IMR-90 (cell line): ENCODE measurements at regions not wholly inside any gene's neighbourhood (a gene's known extent, or its start where the extent isn't known, plus 50 kb on each side); places are given as distances from the start of the nearest gene placed in this dataset.

Experiments used
- ATAC-seq: fragments of 200-7000 bp; cut with Tn5 transposase; 2 replicates; pipeline ENCODE4 v1.9.1; 2020; ENCODE audit warnings: low read depth, mild to moderate bottlenecking, moderate library complexity
- BruUV-seq: library from RNA; stranded (reverse); fragments of 400-500 nt; replicated peaks from 2 replicates; lab custom pipeline; 2021; lab: Mats Ljungman, UMichigan
- CTCF ChIA-PET: fragments of 300-600 bp; formaldehyde crosslinking; extraction: SDS; loops from one replicate; lab custom pipeline; 2021; ENCODE audit warnings: antibody characterized with exemption; lab: Yijun Ruan, JAX
- POLR2A ChIA-PET: fragments of 300-600 bp; sonication (Branson Sonifier 250); formaldehyde crosslinking; loops from one replicate; lab custom pipeline; 2022; ENCODE audit warnings: antibody characterized with exemption; ENCODE audit not compliant: unreplicated experiment; lab: Charles Lee
- DNase-seq: peaks from one replicate; pipeline ENCODE4 v3.0.0; 2013
- H2AFZ ChIP-seq: replicated peaks from 2 replicates; pipeline ENCODE3; 2013; ENCODE audit warnings: low read length, mild to moderate bottlenecking; ENCODE audit not compliant: poor library complexity
- H2AK5ac ChIP-seq: 2 replicates; pipeline ENCODE4 v1.6.1; 2013; ENCODE audit warnings: low read depth, low read length, inconsistent platforms
- H2AK9ac ChIP-seq: replicated peaks from 2 replicates; pipeline ENCODE3; 2013; ENCODE audit warnings: mild to moderate bottlenecking, low read depth, low read length, moderate library complexity; ENCODE audit not compliant: poor library complexity
- H2BK120ac ChIP-seq: 2 replicates; pipeline ENCODE4 v1.6.1; 2013; ENCODE audit warnings: low read depth, low read length, inconsistent platforms
- H2BK15ac ChIP-seq: 3 replicates; pipeline ENCODE4 v1.6.1; 2013; ENCODE audit warnings: low read depth, low read length, inconsistent platforms
- H2BK20ac ChIP-seq: 2 replicates; pipeline ENCODE4 v1.6.1; 2013; ENCODE audit warnings: low read depth, mild to moderate bottlenecking, inconsistent platforms, low read length, moderate library complexity
- H2BK5ac ChIP-seq: 2 replicates; pipeline ENCODE4 v1.6.1; 2013; ENCODE audit warnings: mild to moderate bottlenecking, low read depth, low read length, inconsistent platforms; ENCODE audit not compliant: poor library complexity, severe bottlenecking
- H3K14ac ChIP-seq: replicated peaks from 2 replicates; pipeline ENCODE4 v1.6.1; 2013; ENCODE audit warnings: low read depth, low read length, inconsistent platforms
- H3K18ac ChIP-seq: 2 replicates; pipeline ENCODE4 v1.6.1; 2013; ENCODE audit warnings: low read depth, low read length, control low read depth
- H3K23ac ChIP-seq: 2 replicates; pipeline ENCODE4 v1.6.1; 2013; ENCODE audit warnings: low read depth, low read length, inconsistent platforms
- H3K27ac ChIP-seq: 2 replicates; pipeline ENCODE4 v1.5.1; 2013; ENCODE audit warnings: mild to moderate bottlenecking, control low read depth, low read length; ENCODE audit not compliant: insufficient read depth
- H3K27me3 ChIP-seq: 2 replicates; pipeline ENCODE4 v1.6.1; 2013; ENCODE audit warnings: low read length; ENCODE audit not compliant: control insufficient read depth, insufficient read depth
- H3K36me3 ChIP-seq: 2 replicates; pipeline ENCODE4 v1.6.1; 2013; ENCODE audit warnings: low read length, mixed read lengths; ENCODE audit not compliant: control insufficient read depth, insufficient read depth
- H3K4ac ChIP-seq: 2 replicates; pipeline ENCODE4 v1.6.1; 2013; ENCODE audit warnings: low read depth, low read length, inconsistent platforms
- H3K4me1 ChIP-seq: 2 replicates; pipeline ENCODE4 v1.6.1; 2013; ENCODE audit warnings: low read length, mixed read lengths; ENCODE audit not compliant: control insufficient read depth, insufficient read depth
- H3K4me2 ChIP-seq: 2 replicates; pipeline ENCODE4 v1.6.1; 2013; ENCODE audit warnings: low read depth, mild to moderate bottlenecking, control low read depth, low read length, moderate library complexity
- H3K4me3 ChIP-seq: 2 replicates; pipeline ENCODE4 v1.5.1; 2013; ENCODE audit warnings: low read depth, mild to moderate bottlenecking, control low read depth, low read length, moderate library complexity; ENCODE audit not compliant: insufficient read depth
- H3K56ac ChIP-seq: 2 replicates; pipeline ENCODE4 v1.6.1; 2013; ENCODE audit warnings: low read length, inconsistent platforms; ENCODE audit not compliant: insufficient read depth; ENCODE audit errors: extremely low read depth
- H3K79me1 ChIP-seq, 2 experiments: 2 replicates each; pipeline ENCODE4 v1.6.1; 2013; ENCODE audit warnings: low read length in 2 of 2, inconsistent platforms in 1 of 2, low read depth in 1 of 2
- H3K9ac ChIP-seq: 2 replicates; pipeline ENCODE4 v1.6.1; 2013; ENCODE audit warnings: low read depth, low read length, control low read depth
- H3K9me1 ChIP-seq: 2 replicates; pipeline ENCODE4 v1.6.1; 2013; ENCODE audit warnings: low read length, inconsistent platforms; ENCODE audit not compliant: insufficient read depth
- H3K9me3 ChIP-seq: 2 replicates; pipeline ENCODE4 v1.6.1; 2013; ENCODE audit warnings: low read length; ENCODE audit not compliant: control insufficient read depth, insufficient read depth
- H4K20me1 ChIP-seq: 2 replicates; pipeline ENCODE4 v1.6.1; 2013; ENCODE audit warnings: low read length, inconsistent platforms; ENCODE audit not compliant: insufficient read depth
- H4K5ac ChIP-seq: 2 replicates; pipeline ENCODE4 v1.6.1; 2013; ENCODE audit warnings: mild to moderate bottlenecking, low read depth, low read length, control low read depth
- H4K8ac ChIP-seq, 2 experiments: 2 replicates each; pipeline ENCODE4 v1.6.1; 2013; ENCODE audit warnings: low read depth in 2 of 2, low read length in 2 of 2, control low read depth in 1 of 2, inconsistent platforms in 1 of 2
- H4K91ac ChIP-seq: 2 replicates; pipeline ENCODE4 v1.6.1; 2013; ENCODE audit warnings: low read depth, low read length, inconsistent platforms; ENCODE audit not compliant: insufficient read depth
- BHLHE40 ChIP-seq: fragments of 150-350 bp; IDR thresholded peaks from 2 replicates; pipeline ENCODE4 v1.6.1; 2016; ENCODE audit warnings: mild to moderate bottlenecking, low read depth, low read length
- CEBPB ChIP-seq: IDR thresholded peaks from 2 replicates; pipeline ENCODE4 v1.6.1; 2012; ENCODE audit warnings: low read depth, low read length, improper control_type of control experiment
- CHD1 ChIP-seq: IDR thresholded peaks from 2 replicates; pipeline ENCODE4 v1.6.1; 2012; ENCODE audit warnings: low read depth, low read length, improper control_type of control experiment
- FOS ChIP-seq: fragments of 150-350 bp; IDR thresholded peaks from 2 replicates; pipeline ENCODE4 v1.6.1; 2016; ENCODE audit warnings: low read depth, low read length
- MAZ ChIP-seq: IDR thresholded peaks from 2 replicates; pipeline ENCODE4 v1.6.1; 2012; ENCODE audit warnings: low read depth, mild to moderate bottlenecking, low read length, improper control_type of control experiment, moderate library complexity, borderline replicate concordance
- MXI1 ChIP-seq: IDR thresholded peaks from 2 replicates; pipeline ENCODE4 v1.6.1; 2012; ENCODE audit warnings: low read depth, mild to moderate bottlenecking, low read length, moderate library complexity, borderline replicate concordance
- POLR2A ChIP-seq: IDR thresholded peaks from 2 replicates; pipeline ENCODE4 v1.6.1; 2012; ENCODE audit warnings: mild to moderate bottlenecking, low read depth, low read length
- RAD21 ChIP-seq: IDR thresholded peaks from 2 replicates; pipeline ENCODE4 v1.6.1; 2012; ENCODE audit warnings: low read length, improper control_type of control experiment
- RCOR1 ChIP-seq: IDR thresholded peaks from 2 replicates; pipeline ENCODE4 v1.6.1; 2012; ENCODE audit warnings: mild to moderate bottlenecking, low read length, improper control_type of control experiment; ENCODE audit not compliant: insufficient replicate concordance
- RFX5 ChIP-seq: IDR thresholded peaks from 2 replicates; pipeline ENCODE4 v1.8.0; 2012; ENCODE audit warnings: low read depth, mild to moderate bottlenecking, low read length, moderate library complexity
- WGBS, 2 experiments: methylation state at CpG; one replicate each; pipeline versions ENCODE4 v1.1.5 to v1.1.7; 2013; ENCODE audit warnings: missing lambda C conversion rate in 2 of 2; ENCODE audit not compliant: insufficient read length in 1 of 2; ENCODE audit errors: extremely low coverage in 2 of 2; 5-methylcytosine and 5-hydroxymethylcytosine counted together
- dilution Hi-C: fragments of 300-500 bp; cut with HindIII; formaldehyde crosslinking; loops from one replicate; pipeline ENCODE4 v1.14.3; 2018; ENCODE audit warnings: low sequenced_read_pairs; ENCODE audit not compliant: unreplicated experiment
- in situ Hi-C: fragments of 300-500 bp; cut with MboI; formaldehyde crosslinking; loops from 3 replicates; pipeline ENCODE4 v1.14.3; 2019; ENCODE audit warnings: low sequenced_read_pairs, inconsistent platforms, mixed read lengths
- intact Hi-C: fragments of 100-400 bp; cut with micrococcal nuclease; formaldehyde crosslinking; loops from 2 replicates; pipeline ENCODE4 v1.10.0; 2022
- TF ChIP-seq, protein P1 (sequence below): fragments of 150-350 bp; IDR thresholded peaks from 2 replicates; pipeline ENCODE4 v1.6.1; 2017; ENCODE audit warnings: mild to moderate bottlenecking, antibody characterized with exemption, low read length, low read depth
- TF ChIP-seq, protein P2 (sequence below): conservative IDR thresholded peaks from 2 replicates; pipeline ENCODE4 v1.5.1; 2012; ENCODE audit warnings: mild to moderate bottlenecking, low read depth, low read length, improper control_type of control experiment

DNA sequence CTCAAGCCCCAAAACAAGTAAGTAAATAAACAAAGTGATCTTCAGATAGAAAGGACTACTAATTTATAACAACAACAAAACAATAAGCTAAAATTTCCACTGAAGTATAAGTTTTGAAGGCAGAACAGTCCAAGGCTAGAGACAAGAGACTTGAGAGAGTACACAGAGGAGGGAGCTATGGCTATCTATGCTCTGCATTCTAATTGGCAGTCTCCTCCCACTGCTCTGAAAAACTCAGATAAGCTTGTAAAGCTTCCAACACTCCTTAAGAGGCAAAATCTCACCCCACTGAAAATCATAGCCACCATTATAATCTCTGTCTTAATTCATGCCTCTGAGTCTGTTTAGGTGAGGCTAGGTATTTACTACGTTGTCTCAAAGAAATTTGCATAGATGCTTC lies 714.6 kb upstream of the LRATD1 start:
- no peak overlapping the region for H3K23ac ChIP-seq
- H2BK20ac ChIP-seq = no peak overlapping the region
- ATAC-seq (no peak), DNase-seq (no peak)
- H3K18ac ChIP-seq = no peak overlapping the region
- no peak overlapping the region for H3K56ac ChIP-seq
- no peak overlapping the region for H2AK5ac ChIP-seq
- no peak overlapping the region for H2BK120ac ChIP-seq
- no peak overlapping the region for H4K5ac ChIP-seq
- no peaks in the 10 kb centered on the region for H3K9me1 ChIP-seq
- no peak overlapping the region for H2AK9ac ChIP-seq
- no peak overlapping the region for H3K9ac ChIP-seq
- H3K27me3 ChIP-seq = no peaks in the 10 kb centered on the region
- no peaks in the 10 kb centered on the region for H3K36me3 ChIP-seq
- H3K79me1 ChIP-seq = no peaks in the 10 kb centered on the region
- no peak overlapping the region for H3K14ac ChIP-seq
- POLR2A ChIA-PET = no interaction called here
- in situ Hi-C loops (no loop called here), dilution Hi-C loops (no loop called here), intact Hi-C loops (no loop called here)
- H3K4ac ChIP-seq = no peak overlapping the region
- no TSS peak for BruUV-seq
- H4K91ac ChIP-seq = no peak overlapping the region
- no peak overlapping the region for H3K4me2 ChIP-seq
- no peak overlapping the region for H2BK5ac ChIP-seq
- WGBS, 2 experiments = no CpG with 5 or more reads among the region's 1 CpG
- no peak overlapping the region for H3K4me3 ChIP-seq
- H2AFZ ChIP-seq = no peak overlapping the region
- no peaks in the 10 kb centered on the region for H4K20me1 ChIP-seq
- CTCF ChIA-PET = no interaction called here
- no peaks in the 10 kb centered on the region for H3K4me1 ChIP-seq
- TF ChIP-seq RAD21 = no peak
- TF ChIP-seq FOS = no peak
- TF ChIP-seq RCOR1 = no peak
- no peak for TF ChIP-seq MXI1
- no peak for TF ChIP-seq POLR2A
- TF ChIP-seq CEBPB = no peak
- TF ChIP-seq CHD1 = no peak
- TF ChIP-seq, protein P1, sequence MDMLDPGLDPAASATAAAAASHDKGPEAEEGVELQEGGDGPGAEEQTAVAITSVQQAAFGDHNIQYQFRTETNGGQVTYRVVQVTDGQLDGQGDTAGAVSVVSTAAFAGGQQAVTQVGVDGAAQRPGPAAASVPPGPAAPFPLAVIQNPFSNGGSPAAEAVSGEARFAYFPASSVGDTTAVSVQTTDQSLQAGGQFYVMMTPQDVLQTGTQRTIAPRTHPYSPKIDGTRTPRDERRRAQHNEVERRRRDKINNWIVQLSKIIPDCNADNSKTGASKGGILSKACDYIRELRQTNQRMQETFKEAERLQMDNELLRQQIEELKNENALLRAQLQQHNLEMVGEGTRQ = no peak
- TF ChIP-seq RFX5 = no peak
- TF ChIP-seq, protein P2, sequence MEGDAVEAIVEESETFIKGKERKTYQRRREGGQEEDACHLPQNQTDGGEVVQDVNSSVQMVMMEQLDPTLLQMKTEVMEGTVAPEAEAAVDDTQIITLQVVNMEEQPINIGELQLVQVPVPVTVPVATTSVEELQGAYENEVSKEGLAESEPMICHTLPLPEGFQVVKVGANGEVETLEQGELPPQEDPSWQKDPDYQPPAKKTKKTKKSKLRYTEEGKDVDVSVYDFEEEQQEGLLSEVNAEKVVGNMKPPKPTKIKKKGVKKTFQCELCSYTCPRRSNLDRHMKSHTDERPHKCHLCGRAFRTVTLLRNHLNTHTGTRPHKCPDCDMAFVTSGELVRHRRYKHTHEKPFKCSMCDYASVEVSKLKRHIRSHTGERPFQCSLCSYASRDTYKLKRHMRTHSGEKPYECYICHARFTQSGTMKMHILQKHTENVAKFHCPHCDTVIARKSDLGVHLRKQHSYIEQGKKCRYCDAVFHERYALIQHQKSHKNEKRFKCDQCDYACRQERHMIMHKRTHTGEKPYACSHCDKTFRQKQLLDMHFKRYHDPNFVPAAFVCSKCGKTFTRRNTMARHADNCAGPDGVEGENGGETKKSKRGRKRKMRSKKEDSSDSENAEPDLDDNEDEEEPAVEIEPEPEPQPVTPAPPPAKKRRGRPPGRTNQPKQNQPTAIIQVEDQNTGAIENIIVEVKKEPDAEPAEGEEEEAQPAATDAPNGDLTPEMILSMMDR = no peak
- no peak for TF ChIP-seq MAZ
- TF ChIP-seq BHLHE40 = no peak
- no peak overlapping the region for H4K8ac ChIP-seq
- peaks cover under 1% of the 10 kb centered on the region; the same call in 1 of the 2 replicates for H3K9me3 ChIP-seq
- no peak overlapping the region for H3K27ac ChIP-seq
- no peak overlapping the region for H2BK15ac ChIP-seq
